Gastroesophageal sphincter (tissue), 4 donors: ENCODE measurements at regions not wholly inside any gene's neighbourhood (a gene's known extent, or its start where the extent isn't known, plus 50 kb on each side); places are given as distances from the start of the nearest gene placed in this dataset.

Experiments used
- ATAC-seq: fragments of 150-250 bp; one replicate; pipeline ENCODE4 v1.9.1; 2016; ENCODE audit warnings: mild to moderate bottlenecking, moderate library complexity
- H3K27ac ChIP-seq, 4 donors: fragments of 200-600 bp; sonication (generic) in 3 of 4; 1 replicate in 3 of 4; 2 replicates in 1 of 4; pipeline ENCODE4 v1.5.1; 2016 to 2019
- H3K27me3 ChIP-seq: fragments of 200-600 bp; sonication (generic); one replicate; pipeline ENCODE4 v1.5.1; 2019
- H3K36me3 ChIP-seq, 2 donors: fragments of 200-600 bp; sonication (generic); one replicate each; pipeline ENCODE4 v1.5.1; 2019; ENCODE audit warnings: control low read depth in 1 of 2
- H3K4me1 ChIP-seq, 3 donors: fragments of 200-600 bp; sonication (generic); 1 replicate in 2 of 3; 2 replicates in 1 of 3; pipeline ENCODE4 v1.5.1; 2016 to 2019; ENCODE audit warnings: control low read depth in 2 of 3
- H3K4me3 ChIP-seq, 2 donors: fragments of 200-600 bp; sonication (generic); one replicate each; pipeline ENCODE4 v1.5.1; 2019; ENCODE audit warnings: mild to moderate bottlenecking in 1 of 2, moderate library complexity in 1 of 2
- H3K9me3 ChIP-seq, 3 donors: fragments of 200-600 bp; sonication (generic); one replicate each; pipeline ENCODE4 v1.5.1; 2017 to 2019; ENCODE audit warnings: control low read depth in 2 of 3
- EP300 ChIP-seq: sonication (generic); formaldehyde crosslinking; IDR thresholded peaks from one replicate; pipeline ENCODE4 v1.6.1; 2017; ENCODE audit warnings: antibody characterized with exemption, mild to moderate bottlenecking
- POLR2A ChIP-seq, 2 donors: fragments of 450-650 bp; IDR thresholded peaks; one replicate each; pipeline ENCODE4 v1.6.1; 2017; ENCODE audit warnings: antibody characterized with exemption in 2 of 2, mild to moderate bottlenecking in 2 of 2, moderate library complexity in 1 of 2
- POLR2AphosphoS5 ChIP-seq: sonication (generic); formaldehyde crosslinking; IDR thresholded peaks from one replicate; pipeline ENCODE4 v1.6.1; 2017; ENCODE audit warnings: antibody characterized with exemption
- WGBS, 2 donors: methylation state at CpG; one replicate each; pipeline ENCODE4 v1.1.5; 2018; ENCODE audit warnings: low coverage in 1 of 2; 5-methylcytosine and 5-hydroxymethylcytosine counted together
- TF ChIP-seq, protein P1 (sequence below), 4 experiments: fragments of 200-600 bp in 2 of 4; fragments of 450-650 bp in 2 of 4; sonication (generic) in 1 of 4; IDR thresholded peaks; one replicate each; pipeline ENCODE4 v1.5.1; 2017 to 2019; ENCODE audit warnings: antibody characterized with exemption in 4 of 4, mild to moderate bottlenecking in 2 of 4, moderate library complexity in 2 of 4

DNA sequence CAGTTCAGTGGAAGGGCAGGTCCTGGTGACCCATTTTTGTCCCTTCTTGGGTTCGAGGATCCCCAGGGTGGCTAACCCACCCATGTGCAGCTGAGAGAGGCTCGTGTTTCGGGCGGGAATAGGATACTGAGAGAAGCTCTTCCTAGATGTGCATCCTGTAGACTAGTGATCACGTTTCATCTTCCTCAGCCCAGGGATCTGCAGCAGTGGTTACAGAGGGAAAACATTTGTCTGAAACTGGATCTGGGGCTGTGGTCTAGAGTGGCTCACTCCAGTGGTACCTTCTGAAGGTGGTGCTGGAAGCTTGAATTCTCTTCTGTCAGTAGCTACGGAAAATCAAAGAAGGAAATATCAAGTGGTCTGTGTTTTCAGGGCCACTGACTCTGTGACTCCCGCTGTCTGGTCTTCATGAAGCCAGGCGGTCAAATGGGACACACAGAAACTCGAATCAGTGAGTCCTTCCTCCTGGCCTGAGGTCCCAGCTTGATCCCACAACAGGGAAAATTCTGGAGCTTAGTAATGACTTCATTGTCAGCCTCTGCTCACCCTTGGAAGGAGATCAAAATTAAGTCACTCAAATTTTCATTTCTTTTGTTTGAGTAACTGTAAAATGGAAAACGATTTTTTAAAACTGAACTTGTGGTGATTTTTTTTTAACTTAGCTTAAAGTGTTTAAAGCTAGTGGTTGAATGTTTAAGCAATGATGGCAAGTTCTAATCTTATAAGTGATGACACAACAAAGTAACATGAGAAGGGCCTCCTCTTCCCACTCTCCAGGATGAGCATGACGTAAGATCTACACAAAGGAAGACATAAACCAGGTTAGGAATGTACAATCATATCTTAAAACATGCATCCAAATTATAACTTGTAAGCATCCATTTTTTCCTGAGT, 469.3 kb upstream of the KLF6 start:
- WGBS, 2 donors = 45 to 64% methylated on average over 5 to 10 of the region's 11 CpGs
- Histone ChIP-seq H3K4me3 (no peak overlapping the region), H3K27me3 (no peaks in the 10 kb centered on the region), H3K4me1 (peaks cover 0 to 26% (median 0%) of the 10 kb centered on the region in 3 donors), H3K27ac (peak overlapping the region; percentile 49 to 69 (median 58)), H3K9me3 (no peaks in the 10 kb centered on the region), H3K36me3 (no peaks in the 10 kb centered on the region)
- no peak for ATAC-seq
- no peak for TF ChIP-seq EP300
- TF ChIP-seq POLR2AphosphoS5 = peak; percentile 32
- no peak for TF ChIP-seq POLR2A (IDR thresholded peaks at IDR 0.05)
- TF ChIP-seq, protein P1, sequence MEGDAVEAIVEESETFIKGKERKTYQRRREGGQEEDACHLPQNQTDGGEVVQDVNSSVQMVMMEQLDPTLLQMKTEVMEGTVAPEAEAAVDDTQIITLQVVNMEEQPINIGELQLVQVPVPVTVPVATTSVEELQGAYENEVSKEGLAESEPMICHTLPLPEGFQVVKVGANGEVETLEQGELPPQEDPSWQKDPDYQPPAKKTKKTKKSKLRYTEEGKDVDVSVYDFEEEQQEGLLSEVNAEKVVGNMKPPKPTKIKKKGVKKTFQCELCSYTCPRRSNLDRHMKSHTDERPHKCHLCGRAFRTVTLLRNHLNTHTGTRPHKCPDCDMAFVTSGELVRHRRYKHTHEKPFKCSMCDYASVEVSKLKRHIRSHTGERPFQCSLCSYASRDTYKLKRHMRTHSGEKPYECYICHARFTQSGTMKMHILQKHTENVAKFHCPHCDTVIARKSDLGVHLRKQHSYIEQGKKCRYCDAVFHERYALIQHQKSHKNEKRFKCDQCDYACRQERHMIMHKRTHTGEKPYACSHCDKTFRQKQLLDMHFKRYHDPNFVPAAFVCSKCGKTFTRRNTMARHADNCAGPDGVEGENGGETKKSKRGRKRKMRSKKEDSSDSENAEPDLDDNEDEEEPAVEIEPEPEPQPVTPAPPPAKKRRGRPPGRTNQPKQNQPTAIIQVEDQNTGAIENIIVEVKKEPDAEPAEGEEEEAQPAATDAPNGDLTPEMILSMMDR (IDR thresholded peaks at IDR 0.05) = no peak

GRCh38 chr10:4252701-4253100, 467.7 kb upstream of the KLF6 start:
- Histone ChIP-seq H3K9me3 (no peaks in the 10 kb centered on the region), H3K36me3 (no peaks in the 10 kb centered on the region), H3K4me3 (no peak overlapping the region), H3K27me3 (no peaks in the 10 kb centered on the region), H3K4me1 (peaks cover 0 to 11% (median 0%) of the 10 kb centered on the region in 3 donors), H3K27ac (peak overlapping the region in 1 of 4 donors; percentile 69)
- 70 to 95% methylated on average over 2 of the region's 2 CpGs for WGBS, 2 donors
- ATAC-seq = no peak
- TF ChIP-seq, protein P1 (IDR thresholded peaks at IDR 0.05) = no peak
- TF ChIP-seq EP300 (no peak), POLR2A (IDR thresholded peaks at IDR 0.05) (no peak), POLR2AphosphoS5 (no peak)

DNA sequence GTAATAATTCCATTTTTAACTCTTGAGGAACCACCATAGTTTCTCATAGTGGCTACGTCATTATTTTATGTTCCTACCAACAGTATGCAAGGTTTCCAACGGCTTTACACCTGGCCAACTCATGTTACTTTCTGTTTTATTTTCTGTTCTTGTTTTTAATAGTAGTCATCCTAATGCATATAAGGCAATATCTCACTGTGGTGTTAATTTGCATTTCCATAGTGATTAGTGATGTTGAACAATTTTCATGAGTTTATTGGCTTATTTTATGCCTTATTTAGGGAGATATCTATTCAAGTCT, 465.5 kb upstream of the KLF6 start:
- Histone ChIP-seq H3K9me3 (no peaks in the 10 kb centered on the region), H3K4me1 (peaks cover 0 to 26% (median 0%) of the 10 kb centered on the region in 3 donors), H3K36me3 (no peaks in the 10 kb centered on the region), H3K4me3 (no peak overlapping the region), H3K27ac (no peak overlapping the region), H3K27me3 (no peaks in the 10 kb centered on the region)
- TF ChIP-seq POLR2A (IDR thresholded peaks at IDR 0.05) (no peak), EP300 (no peak), POLR2AphosphoS5 (no peak)
- TF ChIP-seq, protein P1 (IDR thresholded peaks at IDR 0.05) = no peak
- 83 to 100% methylated on average over 2 of the region's 2 CpGs for WGBS, 2 donors
- no peak for ATAC-seq

GRCh38 chr10:4249841-4250586, 465.0 kb upstream of the KLF6 start:
- 87 to 89% methylated on average over 3 to 4 of the region's 4 CpGs for WGBS, 2 donors
- Histone ChIP-seq H3K27me3 (no peaks in the 10 kb centered on the region), H3K4me3 (no peak overlapping the region), H3K27ac (peak overlapping the region in 1 of 4 donors; percentile 2), H3K36me3 (no peaks in the 10 kb centered on the region), H3K9me3 (no peaks in the 10 kb centered on the region), H3K4me1 (peaks cover 0 to 26% (median 0%) of the 10 kb centered on the region in 3 donors)
- TF ChIP-seq EP300 = no peak
- TF ChIP-seq POLR2A (IDR thresholded peaks at IDR 0.05) = no peak
- TF ChIP-seq, protein P1 (IDR thresholded peaks at IDR 0.05) = no peak
- TF ChIP-seq POLR2AphosphoS5 = no peak
- no peak for ATAC-seq
